GM13976 (cell line): ENCODE measurements at regions not wholly inside any gene's neighbourhood (a gene's known extent, or its start where the extent isn't known, plus 50 kb on each side); places are given as distances from the start of the nearest gene placed in this dataset.

ENCODE experiments used
- DNase-seq: peaks from one replicate; pipeline ENCODE4 v3.0.0; 2012; ENCODE audit warnings: low spot score
- in situ Hi-C: fragments of 300-500 bp; cut with MboI; formaldehyde crosslinking; loops from one replicate; pipeline ENCODE4 v1.12.0; 2022; ENCODE audit warnings: low sequenced_read_pairs, mixed read lengths, inconsistent platforms; ENCODE audit not compliant: unreplicated experiment
- TF ChIP-seq, protein P1 (sequence below): IDR thresholded peaks from 2 replicates; pipeline ENCODE4 v1.5.1; 2012; ENCODE audit warnings: borderline replicate concordance, mild to moderate bottlenecking; ENCODE audit not compliant: insufficient read depth; ENCODE audit errors: extremely low read depth, missing control alignments, control extremely low read depth

GRCh38 chr2:186036862-186037449, 298.4 kb downstream of the FSIP2 start:
- DNase-seq, result no peak
- in situ Hi-C loops, result no loop called here

DNA sequence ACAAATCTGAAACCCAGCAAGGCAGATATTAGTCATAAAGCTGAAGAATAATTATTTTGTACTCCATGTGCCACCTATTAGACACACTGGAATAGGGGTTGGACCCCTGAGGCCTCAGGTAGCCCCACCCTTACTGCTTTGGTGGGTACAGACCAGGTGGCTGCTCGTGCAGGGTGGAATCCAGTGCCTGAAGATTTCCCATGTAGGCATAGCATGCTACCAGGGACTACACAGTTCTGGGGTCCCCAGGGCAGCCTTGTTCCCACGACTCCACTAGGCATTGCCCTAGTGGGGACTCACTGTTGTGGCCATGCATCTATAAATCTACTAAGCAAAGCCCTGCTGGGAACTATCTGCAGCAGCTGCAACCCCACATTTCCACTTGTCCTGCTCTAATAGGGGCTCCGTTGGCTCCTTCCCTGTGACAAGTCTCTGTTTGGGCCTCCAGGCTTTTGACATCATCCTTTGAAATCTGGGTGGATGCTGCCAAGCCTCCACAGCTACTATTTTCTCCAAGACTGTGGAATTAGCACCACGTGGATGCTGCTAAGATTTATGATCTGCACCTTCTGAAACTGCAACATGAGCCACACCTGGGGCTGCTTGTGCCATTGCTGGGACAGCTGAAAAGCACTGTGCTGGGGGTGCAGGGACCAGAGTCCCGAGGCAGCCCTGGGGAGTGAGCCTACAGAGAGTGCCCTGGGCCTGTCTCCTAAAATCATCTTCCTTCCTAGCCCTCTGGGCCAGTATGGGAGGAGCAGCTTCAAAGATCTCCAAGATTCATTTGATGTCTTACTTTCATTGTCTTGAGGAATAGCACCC, 303.8 kb downstream of the FSIP2 start:
- in situ Hi-C loops, result no loop called here
- no peak for DNase-seq
- TF ChIP-seq, protein P1, sequence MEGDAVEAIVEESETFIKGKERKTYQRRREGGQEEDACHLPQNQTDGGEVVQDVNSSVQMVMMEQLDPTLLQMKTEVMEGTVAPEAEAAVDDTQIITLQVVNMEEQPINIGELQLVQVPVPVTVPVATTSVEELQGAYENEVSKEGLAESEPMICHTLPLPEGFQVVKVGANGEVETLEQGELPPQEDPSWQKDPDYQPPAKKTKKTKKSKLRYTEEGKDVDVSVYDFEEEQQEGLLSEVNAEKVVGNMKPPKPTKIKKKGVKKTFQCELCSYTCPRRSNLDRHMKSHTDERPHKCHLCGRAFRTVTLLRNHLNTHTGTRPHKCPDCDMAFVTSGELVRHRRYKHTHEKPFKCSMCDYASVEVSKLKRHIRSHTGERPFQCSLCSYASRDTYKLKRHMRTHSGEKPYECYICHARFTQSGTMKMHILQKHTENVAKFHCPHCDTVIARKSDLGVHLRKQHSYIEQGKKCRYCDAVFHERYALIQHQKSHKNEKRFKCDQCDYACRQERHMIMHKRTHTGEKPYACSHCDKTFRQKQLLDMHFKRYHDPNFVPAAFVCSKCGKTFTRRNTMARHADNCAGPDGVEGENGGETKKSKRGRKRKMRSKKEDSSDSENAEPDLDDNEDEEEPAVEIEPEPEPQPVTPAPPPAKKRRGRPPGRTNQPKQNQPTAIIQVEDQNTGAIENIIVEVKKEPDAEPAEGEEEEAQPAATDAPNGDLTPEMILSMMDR, result no peak

More at GRCh38 chr2:186036862-186037449, 298.4 kb downstream of the FSIP2 start:
- TF ChIP-seq, protein P1, result no peak

- DNase-seq, result no peak
- in situ Hi-C loops, result no loop called here
- TF ChIP-seq, protein P1, result no peak
Measured at GRCh38 chr2:186044761-186045160, 306.2 kb downstream of the FSIP2 start.

DNA sequence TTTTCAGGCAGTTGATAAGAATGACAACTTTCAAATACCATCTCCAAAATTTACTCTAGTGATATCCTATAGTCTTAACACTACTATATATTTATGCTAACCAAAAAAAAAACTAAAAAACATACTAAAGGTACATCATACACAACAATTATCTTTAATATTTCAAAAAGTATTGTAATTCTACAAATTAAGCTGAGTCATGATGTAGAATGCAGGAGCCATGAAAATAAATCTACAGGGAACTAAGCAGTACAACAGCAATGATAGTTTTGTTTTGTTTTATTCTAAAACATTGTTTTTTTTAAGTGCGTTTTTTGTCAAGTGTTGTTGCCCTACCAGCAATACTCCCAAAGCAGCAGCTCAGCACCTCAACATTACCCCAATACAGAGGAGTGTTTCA, 314.3 kb downstream of the FSIP2 start:
- no peak for DNase-seq
- in situ Hi-C loops, result no loop called here
- TF ChIP-seq, protein P1, result no peak

DNA sequence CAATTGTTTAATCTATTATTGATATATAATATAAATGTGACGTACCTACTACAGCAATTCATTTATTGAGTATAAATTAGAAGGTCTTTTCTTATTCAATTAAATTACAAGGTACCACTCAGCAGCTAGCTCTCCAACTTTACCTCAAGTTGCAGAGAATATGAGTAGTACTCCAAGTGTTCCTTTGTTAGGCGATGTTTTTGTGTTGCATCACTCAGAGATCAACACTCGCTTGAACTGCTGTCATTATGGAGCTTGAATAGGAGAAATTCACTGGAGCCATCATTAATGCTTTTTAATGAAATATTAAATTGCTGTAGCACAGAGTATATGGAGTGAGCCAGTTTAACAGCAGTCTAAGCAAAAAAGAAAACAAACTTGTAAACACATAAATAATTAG, 320.0 kb downstream of the FSIP2 start:
- in situ Hi-C loops, result no loop called here
- TF ChIP-seq, protein P1, result no peak
- no peak for DNase-seq

- in situ Hi-C loops, result no loop called here
- TF ChIP-seq, protein P1, result no peak
- no peak for DNase-seq
Measured at GRCh38 chr2:186059096-186059495, 320.5 kb downstream of the FSIP2 start.
